ENCODE measurements at regions not wholly inside any gene's neighbourhood (a gene's known extent, or its start where the extent isn't known, plus 50 kb on each side); places are given as distances from the start of the nearest gene placed in this dataset.

DNA sequence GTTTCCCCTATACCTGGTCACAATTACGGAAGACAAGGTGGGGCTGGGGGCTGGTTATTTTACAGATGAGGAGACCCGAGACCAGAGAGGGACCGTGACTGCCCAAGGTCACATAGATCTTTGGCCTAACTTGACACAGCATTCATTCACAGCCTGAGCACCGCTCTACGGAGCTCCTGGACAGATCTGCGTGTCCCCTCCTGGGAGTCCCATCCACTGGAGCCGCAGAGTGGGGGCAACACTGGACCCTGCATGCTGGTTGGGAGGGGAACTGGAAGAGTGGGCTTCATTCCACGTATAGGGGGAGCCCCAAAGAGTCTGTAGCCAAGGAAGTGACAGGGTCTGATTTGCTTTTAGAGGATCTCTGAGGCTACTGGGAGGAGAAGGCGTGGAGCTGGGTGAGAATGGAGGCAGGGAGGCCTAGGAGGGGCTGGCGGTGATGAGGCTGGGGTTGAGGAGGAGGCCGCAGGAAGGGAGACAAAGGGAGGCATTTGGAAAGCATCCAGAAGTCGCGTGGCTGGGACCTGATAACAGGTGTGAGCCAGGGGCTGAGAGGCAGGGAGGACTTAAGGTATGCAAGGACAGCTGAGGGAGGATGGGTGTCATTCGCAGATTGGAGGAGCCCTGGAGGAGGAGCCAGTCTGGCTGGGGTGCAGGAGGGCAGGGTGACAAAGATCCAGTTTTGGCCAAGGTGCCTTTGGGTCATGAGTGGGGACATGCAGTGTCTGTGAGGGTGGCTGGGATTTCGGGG lies 64.3 kb upstream of the IER5L start:
- in situ Hi-C loops (cut with HindIII; ENCODE audit: low pct_unique_long_range_greater_than_20kb, low sequenced_read_pairs) = no loop called here

GRCh38 chr9:129241725-129242124 lies 63.7 kb upstream of the IER5L start:
- DNase-seq (ENCODE audit: low read depth) = no peak
- in situ Hi-C loops (cut with HindIII; ENCODE audit: low pct_unique_long_range_greater_than_20kb, low sequenced_read_pairs) = no loop called here

More for the DNA sequence above, 64.3 kb upstream of the IER5L start:
- DNase-seq (ENCODE audit: low read depth) = no peak

- DNase-seq (ENCODE audit: low read depth) = no peak
- in situ Hi-C loops (cut with HindIII; ENCODE audit: low pct_unique_long_range_greater_than_20kb, low sequenced_read_pairs) = no loop called here
These were observed 62.6 kb upstream of the IER5L start for GRCh38 chr9:129240581-129241211.

DNA sequence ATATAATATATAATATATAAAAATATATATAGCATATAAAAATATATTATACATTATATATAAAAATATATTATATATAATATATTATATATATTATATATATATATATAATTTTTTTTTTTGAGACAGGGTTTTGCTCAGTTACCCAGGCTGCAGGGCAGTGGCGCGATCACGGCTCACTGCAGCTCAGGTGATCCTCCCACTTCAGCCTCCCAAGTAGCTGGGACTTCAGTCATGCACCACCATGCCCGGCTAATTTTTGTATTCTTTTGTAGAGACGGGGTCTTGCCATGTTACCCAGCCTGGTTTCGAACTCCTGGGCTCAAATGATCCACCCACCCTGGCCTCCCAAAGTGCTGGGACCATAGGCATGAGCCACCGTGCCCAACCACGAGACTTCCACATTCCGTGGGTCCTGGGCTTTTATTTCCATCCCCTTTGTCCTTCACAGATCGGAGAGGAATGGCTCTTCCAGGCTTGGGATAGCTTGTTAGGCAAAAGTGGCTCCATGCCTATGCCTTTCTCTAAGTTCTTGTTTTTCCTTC lies 62.0 kb upstream of the IER5L start:
- in situ Hi-C loops (cut with HindIII; ENCODE audit: low pct_unique_long_range_greater_than_20kb, low sequenced_read_pairs) = no loop called here
- DNase-seq (ENCODE audit: low read depth) = no peak

- in situ Hi-C loops (cut with HindIII; ENCODE audit: low pct_unique_long_range_greater_than_20kb, low sequenced_read_pairs) = no loop called here
- no peak for DNase-seq (ENCODE audit: low read depth)
These were observed 59.7 kb upstream of the IER5L start for GRCh38 chr9:129237803-129238202.

GRCh38 chr9:129237164-129237611 lies 59.1 kb upstream of the IER5L start:
- no peak for DNase-seq (ENCODE audit: low read depth)
- in situ Hi-C loops (cut with HindIII; ENCODE audit: low pct_unique_long_range_greater_than_20kb, low sequenced_read_pairs) = no loop called here

DNA sequence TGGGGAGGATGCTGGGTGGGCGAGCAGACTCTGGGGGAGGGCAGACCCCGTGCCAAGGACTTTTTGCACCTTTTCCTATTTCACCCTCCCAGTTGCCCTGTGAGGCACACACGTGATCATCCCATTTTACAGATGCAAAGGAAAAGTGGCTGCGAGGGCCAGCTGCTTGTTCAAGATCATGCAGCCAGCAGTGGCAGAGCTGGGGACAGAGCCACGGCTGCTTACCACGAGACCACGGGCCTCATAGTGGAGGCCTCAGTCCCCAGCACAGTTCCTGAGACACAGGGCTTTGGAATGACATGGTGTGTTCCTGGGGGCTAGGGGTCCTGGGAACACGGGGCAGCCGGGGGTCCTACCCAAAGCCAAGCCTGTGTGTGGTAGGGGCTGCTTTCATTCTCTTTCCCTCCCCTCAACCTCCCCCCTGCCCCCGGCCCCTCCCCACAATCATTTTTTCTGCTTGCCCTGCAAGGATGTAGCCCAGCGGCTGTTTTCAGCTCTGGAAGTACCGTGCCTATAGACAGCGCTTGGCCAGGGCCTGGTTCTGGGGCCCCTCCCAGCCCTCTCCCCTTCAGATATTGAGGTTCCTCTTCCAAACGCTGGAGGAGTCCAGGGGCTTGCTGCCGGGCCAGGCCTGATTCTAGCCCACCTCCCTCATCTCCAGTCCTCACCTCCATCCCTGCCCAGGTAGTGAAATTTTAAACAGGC lies 58.5 kb upstream of the IER5L start:
- in situ Hi-C loops (cut with HindIII; ENCODE audit: low pct_unique_long_range_greater_than_20kb, low sequenced_read_pairs) = no loop called here
- no peak for DNase-seq (ENCODE audit: low read depth)

GRCh38 chr9:129235931-129236331 lies 57.9 kb upstream of the IER5L start:
- in situ Hi-C loops (cut with HindIII; ENCODE audit: low pct_unique_long_range_greater_than_20kb, low sequenced_read_pairs) = no loop called here
- DNase-seq (ENCODE audit: low read depth) = no peak

DNA sequence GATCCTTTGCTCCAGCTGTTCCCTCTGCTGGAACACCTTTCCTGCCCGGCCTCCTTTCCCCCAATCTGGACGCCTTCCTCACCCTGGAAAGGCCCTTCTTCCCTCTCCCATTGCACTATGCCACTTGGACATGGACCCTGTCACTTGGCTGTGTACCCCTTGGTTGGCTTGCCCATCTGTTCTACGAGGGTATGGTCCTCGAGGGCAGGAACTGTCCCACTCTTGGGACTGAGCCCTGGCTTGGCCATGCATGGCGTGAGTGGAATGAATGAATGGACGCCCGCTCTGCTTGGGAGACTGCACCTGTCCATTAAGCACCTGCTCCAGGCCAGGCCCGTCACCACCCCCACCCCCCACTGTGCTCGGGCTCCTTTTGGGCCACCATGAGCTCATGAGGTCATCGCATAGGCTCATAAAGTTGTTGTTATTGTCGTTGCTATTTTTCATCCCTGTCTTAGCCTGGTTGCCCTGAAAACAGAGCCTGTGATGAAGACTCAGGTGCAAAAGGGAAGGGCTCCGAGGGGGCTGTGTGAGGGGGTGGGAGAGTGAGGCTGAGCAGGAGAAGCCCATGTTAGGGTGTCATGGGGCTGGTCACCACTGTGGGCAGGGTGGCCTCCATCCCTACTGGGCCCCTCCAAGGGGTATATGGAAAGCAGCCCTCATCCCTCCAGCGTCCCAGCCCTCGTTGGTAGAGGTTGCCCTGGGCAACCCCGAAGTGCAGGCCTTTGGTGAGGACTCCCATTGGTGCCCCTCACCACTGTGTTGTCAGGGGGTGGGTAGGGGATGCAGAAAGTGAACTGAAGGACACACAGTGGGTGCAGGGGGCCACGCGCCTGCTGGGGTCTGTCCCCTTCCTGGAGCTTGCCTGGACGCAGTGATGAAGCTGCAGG lies 57.2 kb upstream of the IER5L start:
- in situ Hi-C loops (cut with HindIII; ENCODE audit: low pct_unique_long_range_greater_than_20kb, low sequenced_read_pairs) = no loop called here
- no peak for DNase-seq (ENCODE audit: low read depth)

GRCh38 chr9:129234491-129234890 lies 56.4 kb upstream of the IER5L start:
- no peak for DNase-seq (ENCODE audit: low read depth)
- in situ Hi-C loops (cut with HindIII; ENCODE audit: low pct_unique_long_range_greater_than_20kb, low sequenced_read_pairs) = no loop called here

- in situ Hi-C loops (cut with HindIII; ENCODE audit: low pct_unique_long_range_greater_than_20kb, low sequenced_read_pairs) = no loop called here
- DNase-seq (ENCODE audit: low read depth) = no peak
These were observed 55.0 kb upstream of the IER5L start for GRCh38 chr9:129232839-129233591.

DNA sequence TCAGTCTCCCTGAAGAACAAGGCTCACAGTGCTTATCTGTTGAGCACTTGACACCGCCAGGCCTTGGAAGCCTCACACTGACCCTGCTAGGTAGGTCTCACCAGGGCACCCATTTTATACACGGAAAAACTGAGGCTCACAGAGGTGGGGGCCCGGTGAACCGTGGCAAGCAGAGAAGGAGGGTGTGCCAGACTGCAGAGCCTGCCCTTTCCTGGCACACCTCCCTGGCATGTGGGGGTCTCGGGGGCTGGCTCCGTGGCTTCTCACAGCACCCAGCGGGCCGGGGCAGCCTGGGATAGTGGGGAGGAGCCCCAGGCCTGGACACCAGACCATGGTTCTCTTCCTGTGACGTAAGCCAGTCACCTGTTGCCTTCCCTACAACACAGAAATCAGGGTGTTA lies 53.7 kb upstream of the IER5L start:
- DNase-seq (ENCODE audit: low read depth) = no peak
- in situ Hi-C loops (cut with HindIII; ENCODE audit: low pct_unique_long_range_greater_than_20kb, low sequenced_read_pairs) = no loop called here

- DNase-seq (ENCODE audit: low read depth) = no peak
- in situ Hi-C loops (cut with HindIII; ENCODE audit: low pct_unique_long_range_greater_than_20kb, low sequenced_read_pairs) = no loop called here
These were observed 53.1 kb upstream of the IER5L start for GRCh38 chr9:129231022-129231739.

GRCh38 chr9:129230302-129230701 lies 52.2 kb upstream of the IER5L start:
- in situ Hi-C loops (cut with HindIII; ENCODE audit: low pct_unique_long_range_greater_than_20kb, low sequenced_read_pairs) = no loop called here
- no peak for DNase-seq (ENCODE audit: low read depth)

Data from Caki2 (cell line).